Stimulated activated CD4-positive, alpha-beta T cell treated with anti-CD3 and anti-CD28 coated beads, Interleukin-12 subunit alpha, Interleukin-12 subunit beta, amount 100 ng/mL, for 24 hours (primary cell): ENCODE measurements at regions not wholly inside any gene's neighbourhood (a gene's known extent, or its start where the extent isn't known, plus 50 kb on each side); places are given as distances from the start of the nearest gene placed in this dataset.
A peak's percentile ranks its signal among the peaks of the same experiment; 100 is the strongest.

Source experiments
- DNase-seq, 2 experiments: peaks; one replicate each; pipeline ENCODE4 v3.0.0-alpha.2; 2020; ENCODE audit warnings: low read depth in 2 of 2

DNA sequence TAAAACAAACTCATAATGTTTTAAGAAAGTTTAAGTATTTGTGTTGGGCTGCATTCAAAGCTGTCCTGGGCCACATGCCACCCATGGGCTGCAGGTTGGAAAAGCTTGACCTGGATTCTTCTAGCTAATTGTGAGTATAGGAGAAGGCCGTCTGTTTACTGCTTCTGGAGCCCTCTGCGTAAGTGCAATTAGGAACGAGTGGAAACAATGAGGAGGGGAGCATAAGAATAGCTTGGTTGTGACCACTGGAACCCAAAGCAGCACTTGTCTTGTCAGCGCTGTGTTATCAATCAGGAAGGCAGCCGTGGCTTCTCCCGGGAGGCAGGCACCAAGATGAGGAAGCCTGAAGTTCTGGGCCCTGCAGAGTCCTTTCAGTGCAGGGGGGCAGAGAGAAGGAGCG lies 110.4 kb upstream of the MBNL2 start:
- DNase-seq, result no peak

DNA sequence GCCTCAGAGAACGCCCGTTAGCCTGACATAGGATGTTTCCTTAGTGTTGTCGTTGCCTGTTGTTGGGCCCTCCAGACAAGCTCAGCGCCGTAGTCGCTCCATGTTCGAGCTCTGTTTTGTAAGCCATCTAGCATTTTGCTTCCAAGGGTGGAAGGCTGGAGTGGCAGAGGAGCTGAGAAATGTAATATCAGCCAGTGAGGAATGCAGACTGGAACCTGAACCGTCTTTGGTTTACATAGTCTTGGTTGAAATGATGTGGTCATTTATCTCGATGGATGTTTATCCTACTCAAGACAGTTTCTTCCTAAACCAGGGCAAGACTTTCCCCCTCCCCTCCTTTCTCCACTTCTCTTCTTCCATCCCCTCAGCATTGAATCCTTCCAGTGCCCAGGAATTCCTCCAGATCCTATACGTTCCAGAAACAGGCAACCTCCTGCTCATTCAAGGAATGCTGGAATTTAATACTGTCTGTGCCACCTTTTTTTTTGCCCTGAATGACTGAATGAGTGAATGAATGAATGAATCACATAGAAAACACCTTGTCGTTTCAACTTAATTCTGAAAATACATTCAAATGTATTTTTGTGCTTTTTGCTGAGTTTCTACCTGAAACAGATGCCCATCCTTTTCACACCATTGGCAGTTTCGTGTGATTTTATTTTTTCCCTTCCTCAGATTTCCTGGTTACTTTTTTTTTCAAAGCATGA lies 109.5 kb upstream of the MBNL2 start:
- no peak for DNase-seq

DNA sequence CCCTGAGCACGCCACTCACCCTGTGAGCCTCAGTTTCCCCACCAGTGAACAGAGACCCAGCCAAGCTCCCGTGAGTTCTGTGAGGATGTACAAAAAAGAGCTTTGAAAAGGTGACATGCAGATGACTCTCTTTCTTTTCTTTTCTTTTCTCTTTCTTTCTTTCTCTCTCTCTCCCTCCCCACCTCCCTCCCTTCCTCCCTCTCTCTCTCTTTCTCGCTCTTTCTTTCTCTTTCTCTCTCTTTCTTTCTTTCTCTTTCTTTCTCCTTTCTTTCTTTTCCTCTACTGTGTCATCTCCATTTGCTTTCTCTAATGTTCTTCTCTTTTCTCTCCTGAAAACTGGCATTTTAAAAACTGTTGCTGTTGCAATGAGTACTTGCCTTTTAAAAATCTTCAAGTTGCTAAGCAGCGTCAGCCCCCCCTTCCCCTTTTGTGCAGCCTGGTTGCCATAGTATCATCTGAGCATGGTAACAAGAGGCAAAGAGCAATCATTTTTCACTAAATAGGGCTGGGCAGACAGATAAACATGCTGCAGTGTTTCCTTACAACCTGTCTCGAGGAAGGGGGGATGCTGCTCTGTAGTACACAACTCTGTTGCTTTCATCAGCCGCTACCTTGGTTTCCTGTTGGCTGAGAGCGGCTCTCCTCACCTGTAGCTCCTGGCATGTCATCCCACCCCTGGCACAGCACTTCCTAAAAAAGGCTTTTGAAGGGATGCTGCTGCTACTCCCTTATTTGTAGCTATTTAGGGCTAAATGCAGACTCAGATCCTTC lies 108.7 kb upstream of the MBNL2 start:
- DNase-seq, result no peak

DNA sequence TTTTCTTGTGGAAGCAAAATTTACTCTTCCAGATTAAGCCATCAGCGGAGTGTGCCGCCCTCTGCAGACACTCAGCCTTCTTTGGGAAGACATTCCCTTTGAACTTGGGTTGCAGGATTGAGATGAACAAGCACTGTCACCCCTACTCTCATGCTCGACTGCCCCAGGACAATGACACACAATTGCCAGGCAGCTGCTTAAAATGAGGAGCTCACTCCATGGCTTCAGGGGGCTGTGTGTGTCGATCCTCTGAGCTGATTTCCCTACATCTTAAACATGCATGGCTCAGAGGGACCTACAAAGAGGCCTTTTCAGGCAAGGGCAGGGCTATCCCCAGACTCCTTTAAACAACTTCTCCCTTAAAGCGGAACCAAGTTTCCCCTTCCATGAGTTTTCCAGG lies 107.5 kb upstream of the MBNL2 start:
- DNase-seq, result no peak

DNA sequence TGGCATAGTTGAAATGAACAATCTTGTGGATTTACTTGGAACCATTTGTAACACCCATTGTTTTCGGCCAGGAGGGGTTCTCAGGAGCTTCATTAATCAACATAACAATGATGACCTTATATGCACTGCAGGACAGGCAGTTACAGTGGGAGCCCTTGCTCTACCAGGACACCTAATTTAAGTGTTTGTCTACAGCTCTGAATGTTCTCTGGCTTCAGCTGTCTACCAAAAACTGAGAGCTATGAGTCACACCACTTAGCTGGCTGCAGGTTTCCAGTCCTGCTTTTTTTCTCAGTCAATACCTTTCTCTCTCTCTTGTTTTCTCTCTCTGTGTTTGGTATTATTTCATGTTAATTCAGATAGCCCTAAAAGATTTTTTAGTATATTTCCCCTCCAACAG lies 105.4 kb upstream of the MBNL2 start:
- no peak for DNase-seq

DNA sequence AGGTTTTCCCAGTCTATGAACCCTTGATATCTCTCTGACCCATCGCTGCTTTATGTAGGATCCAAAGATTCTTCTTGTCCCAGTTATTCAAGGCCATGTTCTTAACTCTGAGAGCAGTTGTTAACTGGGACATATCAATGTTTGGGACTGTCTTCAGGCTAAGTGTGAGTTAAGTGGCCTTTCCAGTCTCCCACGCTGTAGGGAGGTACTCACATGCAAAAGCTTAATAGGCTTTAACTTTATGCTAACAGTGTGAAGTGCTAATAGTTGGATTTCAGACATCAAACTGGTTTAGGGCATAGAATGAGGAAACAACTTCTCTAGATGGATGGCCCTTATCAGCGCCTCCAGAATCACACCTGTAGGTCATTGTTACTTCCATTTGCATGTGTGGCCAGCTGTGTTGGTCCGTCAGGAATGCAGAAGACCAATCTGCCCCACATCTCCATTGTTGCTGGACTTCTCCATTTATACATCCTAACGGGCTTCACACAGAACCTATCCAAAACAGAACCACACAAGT lies 104.7 kb upstream of the MBNL2 start:
- DNase-seq, result no peak

DNA sequence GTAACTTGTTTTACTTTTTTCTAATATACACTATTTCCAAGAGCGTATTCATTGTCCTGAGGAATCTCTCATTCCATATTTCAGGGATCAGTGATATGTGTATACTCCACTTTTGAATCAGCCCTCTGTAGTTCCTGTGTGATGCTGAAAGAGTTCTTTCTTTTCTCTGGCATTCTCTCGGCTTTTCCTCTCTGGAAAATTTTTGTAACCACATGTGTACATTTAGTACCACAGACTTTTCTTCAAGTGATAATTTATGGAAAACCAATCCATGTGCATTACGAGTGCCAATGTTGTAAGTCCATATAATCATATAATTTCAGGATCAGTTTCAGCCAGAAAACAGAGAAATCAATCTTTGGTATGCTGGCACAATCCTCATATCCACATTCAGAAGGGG lies 102.2 kb upstream of the MBNL2 start:
- DNase-seq, result no peak

DNA sequence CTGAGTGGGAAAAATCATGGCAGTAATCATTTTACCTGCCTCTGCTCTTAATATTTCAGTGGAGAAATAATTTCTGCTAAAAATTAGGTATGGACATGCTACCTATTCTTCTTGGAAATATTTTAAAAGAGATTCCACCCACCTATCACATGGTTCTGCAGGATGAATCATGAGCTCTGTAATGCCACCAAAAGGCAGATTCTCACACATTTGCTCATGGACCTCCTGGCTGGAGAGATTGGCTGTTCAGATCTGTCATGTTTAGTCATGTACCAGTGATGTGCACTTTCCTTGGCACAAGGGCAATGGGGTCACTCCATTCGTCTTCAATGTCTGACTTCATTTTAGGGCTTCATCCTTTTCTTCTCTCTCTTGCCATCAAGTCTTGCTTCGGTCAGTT lies 101.8 kb upstream of the MBNL2 start:
- no peak for DNase-seq

DNA sequence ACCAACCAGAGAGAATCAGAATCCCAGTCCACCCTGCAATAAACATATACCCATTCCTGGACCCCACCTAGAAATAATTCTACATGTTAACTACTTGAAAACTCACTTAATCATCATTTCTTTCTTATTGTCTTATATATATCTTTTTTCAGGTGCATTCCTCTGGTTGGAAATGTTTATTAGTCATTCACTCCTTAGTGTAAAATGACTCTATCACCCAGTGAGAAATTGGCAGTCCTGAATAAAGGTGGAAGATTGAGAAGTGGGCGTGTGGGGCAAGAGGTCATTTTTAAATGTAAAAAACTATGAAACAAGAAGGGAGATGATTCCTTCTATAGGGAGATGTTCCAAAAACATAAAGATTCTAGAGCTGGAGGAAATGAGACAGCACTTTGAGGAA lies 101.2 kb upstream of the MBNL2 start:
- no peak for DNase-seq

DNA sequence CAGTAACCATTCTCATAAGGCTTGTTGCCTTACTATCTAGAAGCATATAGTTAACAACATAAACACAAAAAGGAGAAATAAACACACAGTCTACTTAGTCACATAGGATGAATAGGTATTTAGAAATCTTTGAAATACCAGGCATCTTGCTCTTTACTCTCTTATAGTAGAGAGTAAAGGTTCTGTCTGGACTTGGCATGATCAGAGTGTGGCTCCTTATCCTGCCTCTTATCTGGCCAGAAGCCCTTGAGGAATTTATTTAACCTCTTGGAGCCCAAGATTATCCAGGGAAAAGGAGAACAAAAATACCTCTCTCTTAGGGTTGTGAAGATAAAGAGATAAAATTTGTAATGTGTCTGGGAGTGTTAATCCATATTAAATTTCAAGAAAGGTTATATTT lies 100.2 kb upstream of the MBNL2 start:
- DNase-seq, result no peak

DNA sequence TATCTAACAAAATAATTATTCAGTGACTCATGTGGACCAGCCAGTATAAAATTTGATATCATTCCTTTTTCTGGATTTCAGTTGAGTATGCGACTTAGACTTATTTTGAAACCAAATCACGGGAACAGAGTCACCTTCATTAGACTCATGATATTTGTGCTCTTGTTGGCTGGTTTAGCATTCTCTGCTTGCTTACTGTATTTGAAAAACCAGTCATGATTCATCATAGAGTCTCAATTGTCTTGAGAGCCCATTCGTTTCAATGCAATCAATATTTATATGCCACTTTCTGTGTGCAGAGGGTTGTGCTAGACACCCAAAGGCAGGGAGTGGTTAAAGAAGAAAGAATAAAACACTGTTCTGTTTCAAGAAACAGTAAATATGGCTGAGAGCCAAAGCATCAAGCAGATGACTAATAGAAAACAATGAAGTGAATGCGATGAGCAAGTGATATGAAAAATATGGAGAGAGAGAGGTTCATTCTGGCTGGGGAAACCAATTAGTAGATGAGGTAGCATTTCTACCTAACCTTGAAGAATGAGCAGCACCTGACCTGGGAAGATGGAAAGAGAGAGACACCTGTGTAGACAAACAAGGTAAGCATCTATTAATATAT lies 99.6 kb upstream of the MBNL2 start:
- no peak for DNase-seq

DNA sequence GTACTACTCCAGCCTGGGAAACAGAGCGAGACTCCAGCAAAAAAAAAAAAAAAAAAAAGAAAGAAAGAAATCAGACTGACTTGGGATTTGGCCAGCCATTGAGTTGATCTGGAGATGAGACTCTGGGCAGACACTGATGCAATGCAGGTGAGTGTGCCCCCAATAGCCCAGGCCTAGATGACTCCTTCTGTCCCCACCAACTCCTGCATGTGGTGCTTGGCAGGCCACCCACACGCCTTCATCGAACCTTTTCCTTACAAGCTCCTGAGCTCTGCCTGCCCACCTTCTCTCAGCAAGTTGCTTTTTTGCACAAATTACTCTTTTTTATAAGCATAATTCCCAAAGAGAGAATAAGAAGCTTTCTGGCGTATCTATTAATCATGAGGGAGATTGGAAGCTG lies 97.9 kb upstream of the MBNL2 start:
- DNase-seq, result no peak

DNA sequence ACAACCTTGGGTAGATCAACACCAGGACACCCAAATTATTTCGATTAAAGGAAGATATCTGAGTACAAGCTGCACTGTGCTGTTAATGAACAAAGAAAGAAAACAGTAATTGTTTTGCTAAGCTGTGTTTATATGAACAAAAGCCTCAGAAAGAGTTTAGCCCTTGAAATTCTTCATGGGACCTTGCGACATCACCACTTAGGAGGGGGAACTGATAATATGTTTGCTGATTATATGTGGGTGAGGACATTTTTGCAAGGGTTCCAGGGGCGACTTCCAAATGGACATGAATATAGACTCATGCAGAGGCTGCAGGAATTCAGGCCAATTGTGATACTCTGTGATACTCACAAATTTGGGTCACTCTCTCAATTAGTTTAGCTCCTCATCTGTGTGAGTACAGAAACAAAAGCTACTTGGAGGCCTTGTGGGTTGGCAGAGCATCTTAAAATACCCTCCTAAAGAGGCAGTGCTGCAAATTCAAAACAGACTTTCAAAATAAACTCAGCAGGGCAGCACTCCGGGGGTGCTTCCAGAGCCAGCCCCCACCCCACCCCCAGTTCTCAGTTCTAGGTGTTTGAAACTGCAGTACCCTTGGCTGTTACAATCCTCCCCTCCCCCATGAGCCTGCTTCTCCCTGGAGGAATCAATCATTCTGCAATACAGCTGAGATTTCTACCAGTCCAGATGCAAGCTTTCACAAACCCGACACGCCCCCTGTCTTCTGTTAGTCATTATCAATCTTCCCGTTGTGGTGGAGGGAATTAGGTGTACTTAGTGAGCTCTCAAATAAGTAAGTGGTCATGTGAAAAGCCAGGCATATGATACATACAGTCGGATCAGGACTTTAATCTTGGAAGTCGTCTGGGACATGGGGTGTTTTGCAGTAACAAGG lies 97.0 kb upstream of the MBNL2 start:
- DNase-seq, result peak in 1 of 2 experiments; percentile 16

DNA sequence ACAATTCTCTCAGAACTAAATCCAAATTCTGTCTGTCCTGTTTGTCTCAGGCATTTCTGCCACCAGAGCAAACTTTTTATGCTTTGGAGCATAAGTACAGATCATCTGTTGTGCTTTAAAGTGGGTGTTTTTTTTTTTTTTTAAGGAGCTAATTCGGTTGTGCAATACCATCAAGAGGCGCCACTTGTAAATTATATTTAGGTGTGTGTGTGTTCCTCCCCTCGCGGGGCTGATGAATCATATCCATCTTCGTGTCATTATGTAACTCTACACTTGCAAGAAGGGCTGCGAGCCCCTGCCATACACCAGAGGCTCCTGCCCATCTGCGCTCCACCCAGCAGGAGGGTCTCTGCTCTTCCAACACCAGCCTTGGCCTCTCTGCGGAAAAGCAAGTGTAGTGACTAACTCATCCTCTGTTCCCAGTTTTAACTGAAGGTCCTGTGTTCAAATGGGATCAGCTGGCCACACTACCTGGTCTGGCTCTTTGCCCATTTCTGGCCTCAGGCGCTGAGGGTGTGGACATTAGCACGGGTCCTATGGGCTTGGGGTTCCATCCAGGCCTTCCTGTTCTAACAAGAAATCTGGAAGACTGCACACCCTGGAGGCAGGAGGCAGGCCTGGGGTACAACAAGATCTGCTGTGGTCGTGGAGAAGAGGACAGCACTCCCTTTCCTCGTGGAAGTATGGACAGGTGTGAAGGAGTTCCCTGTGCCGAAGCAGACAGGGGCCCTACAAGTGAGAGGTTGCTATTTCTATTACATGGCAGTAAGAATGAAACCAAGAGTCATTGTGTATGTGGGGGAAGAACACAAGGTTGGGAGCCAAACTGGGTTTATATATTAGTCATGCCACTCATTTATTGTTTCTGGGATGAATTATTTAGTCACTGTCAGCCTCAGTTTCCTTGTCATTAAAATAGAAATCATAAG lies 96.1 kb upstream of the MBNL2 start:
- DNase-seq, result no peak

DNA sequence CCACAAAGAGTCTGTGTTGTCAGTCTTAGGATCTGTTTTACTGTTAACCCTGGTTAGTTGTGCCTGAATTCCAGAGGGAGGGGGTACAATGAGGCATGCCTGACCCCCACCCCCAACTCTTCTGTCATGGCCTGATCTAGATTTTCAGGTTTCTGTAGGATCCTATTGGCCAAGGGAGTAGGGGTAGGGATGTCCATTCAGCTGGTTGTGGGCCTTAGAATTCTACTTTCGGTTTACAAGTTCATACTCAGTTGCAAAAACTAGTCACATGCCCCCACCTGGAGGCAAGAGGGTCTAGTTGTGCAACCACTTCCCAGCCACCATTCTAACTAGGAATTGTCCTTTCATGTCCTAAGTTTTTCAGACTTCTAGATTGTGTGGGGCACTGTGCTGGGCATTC lies 94.3 kb upstream of the MBNL2 start:
- no peak for DNase-seq

DNA sequence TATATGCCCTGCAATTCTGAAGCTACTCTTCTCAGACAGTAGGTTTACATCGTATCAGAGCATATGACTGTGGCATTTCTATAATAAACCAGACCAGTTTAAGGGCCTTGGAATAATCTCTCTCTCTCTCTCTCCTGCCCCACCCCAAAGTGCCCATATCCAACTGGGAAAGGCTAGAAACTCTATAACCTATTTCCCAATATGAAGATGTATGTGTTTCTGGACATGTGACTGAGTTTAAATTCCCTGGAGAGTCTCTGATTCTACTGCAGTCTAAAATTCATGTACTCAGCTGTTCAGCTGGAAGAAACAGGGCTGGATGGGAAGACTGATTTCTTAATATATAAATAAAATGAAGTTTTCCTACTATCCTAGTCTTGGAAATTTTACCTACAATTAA lies 91.9 kb upstream of the MBNL2 start:
- no peak for DNase-seq

DNA sequence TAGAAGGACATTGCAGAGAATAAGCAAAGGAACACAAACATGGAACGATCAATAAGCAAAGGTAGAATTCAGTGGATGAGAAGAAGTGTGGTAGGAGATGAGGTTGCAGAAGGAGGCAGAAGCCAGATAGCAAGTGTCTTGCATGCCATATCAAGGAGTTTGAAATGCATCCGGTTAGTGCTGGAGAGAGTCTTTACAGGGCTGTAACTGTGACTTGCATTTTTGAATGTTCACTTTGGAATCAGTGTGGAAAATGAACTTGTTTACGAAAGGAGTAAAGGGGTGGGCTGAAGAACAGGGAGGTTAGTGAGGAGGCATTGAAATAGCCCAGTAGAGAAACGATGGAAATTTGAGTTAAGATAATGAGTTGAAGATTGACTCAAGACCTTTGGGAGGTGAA lies 90.7 kb upstream of the MBNL2 start:
- no peak for DNase-seq

DNA sequence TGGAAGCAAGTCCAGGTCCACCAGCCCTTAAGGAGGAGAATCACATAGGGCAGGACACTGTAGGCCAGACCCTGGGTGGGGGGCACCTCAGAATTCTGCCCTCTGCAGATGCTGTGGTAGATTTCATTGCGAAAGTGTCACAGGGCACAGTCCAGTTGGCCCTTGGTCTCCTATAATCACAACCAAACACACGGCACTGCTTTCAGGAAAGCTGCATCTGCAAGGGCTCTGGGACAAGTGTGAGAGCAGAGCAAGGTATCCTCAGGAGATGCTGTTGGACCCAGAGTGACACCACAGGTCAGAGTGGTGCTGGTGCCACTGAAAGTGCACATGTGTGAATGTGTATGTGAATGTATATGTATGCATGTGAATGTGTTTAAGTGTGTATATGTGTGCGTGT lies 88.6 kb upstream of the MBNL2 start:
- no peak for DNase-seq

DNA sequence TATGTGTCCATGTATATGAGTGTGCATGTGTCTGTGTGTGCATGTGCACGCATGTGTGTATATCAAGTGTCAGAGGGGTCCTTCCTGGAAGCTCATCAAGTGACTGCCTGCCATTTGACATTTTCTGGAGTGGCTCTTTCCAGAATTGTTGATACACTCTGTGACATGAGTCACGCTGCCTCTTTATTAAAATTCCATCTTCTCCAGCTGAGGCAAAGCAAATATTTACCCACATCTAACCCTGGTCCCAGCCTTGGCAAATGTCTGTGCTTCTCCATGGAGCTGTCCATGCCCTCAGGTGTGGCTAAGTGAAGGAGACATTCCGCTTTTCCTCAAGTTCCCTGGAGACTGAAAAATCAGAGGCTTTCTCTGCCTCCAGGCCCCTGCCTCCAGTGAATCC lies 88.2 kb upstream of the MBNL2 start:
- DNase-seq, result no peak

DNA sequence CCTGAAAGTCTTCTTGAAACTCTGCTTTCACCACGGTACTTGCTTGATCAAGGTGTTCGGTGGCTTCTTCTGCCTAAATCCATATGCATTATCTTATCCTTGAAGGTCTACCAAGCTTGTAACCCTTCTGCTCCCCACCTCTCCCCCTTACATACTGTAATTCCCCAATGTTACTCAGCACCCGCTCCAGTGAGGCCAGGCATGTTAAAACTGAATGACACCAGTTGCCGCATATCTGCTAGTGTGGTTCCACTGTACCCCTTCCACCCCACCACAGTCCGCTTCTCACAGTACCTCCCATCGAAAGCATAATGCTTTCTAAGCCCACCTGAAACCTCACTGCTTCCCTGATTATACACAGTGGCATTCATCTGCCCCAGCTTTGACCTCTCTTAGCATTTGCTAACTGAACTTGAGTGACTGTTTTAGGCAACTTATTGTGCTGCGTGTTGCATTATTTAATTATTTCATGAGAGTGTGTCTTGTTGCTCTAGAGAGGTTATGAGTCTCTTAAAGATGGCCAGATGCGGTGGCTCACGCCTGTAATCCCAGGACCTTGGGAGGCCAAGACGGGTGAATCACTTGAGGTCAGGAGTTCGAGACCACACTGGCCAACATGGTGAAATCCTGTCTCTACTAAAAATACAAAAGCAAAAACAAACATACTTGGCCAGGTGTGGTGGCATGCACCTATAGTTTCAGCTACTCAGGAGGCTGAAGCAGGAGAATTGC lies 87.6 kb upstream of the MBNL2 start:
- no peak for DNase-seq
